HUES6 (cell line): ENCODE measurements at regions not wholly inside any gene's neighbourhood (a gene's known extent, or its start where the extent isn't known, plus 50 kb on each side); places are given as distances from the start of the nearest gene placed in this dataset.

ENCODE experiments used
- H3K27ac ChIP-seq: 2 replicates; pipeline ENCODE4 v1.7.0; 2013; ENCODE audit warnings: low read depth, mild to moderate bottlenecking, low read length, inconsistent platforms
- H3K27me3 ChIP-seq: 2 replicates; pipeline ENCODE4 v1.6.1; 2013; ENCODE audit warnings: low read length; ENCODE audit not compliant: control insufficient read depth, insufficient read depth
- H3K36me3 ChIP-seq: 2 replicates; pipeline ENCODE4 v1.6.1; 2013; ENCODE audit warnings: low read length; ENCODE audit not compliant: control insufficient read depth, insufficient read depth
- H3K4me1 ChIP-seq: 2 replicates; pipeline ENCODE4 v1.6.1; 2013; ENCODE audit warnings: low read length; ENCODE audit not compliant: control insufficient read depth, insufficient read depth
- H3K4me3 ChIP-seq: 2 replicates; pipeline ENCODE4 v1.5.1; 2013; ENCODE audit warnings: low read depth, low read length
- H3K9ac ChIP-seq: one replicate; pipeline ENCODE4 v1.6.1; 2013; ENCODE audit warnings: mild to moderate bottlenecking, low read length
- H3K9me3 ChIP-seq: 2 replicates; pipeline ENCODE4 v1.6.1; 2013; ENCODE audit warnings: low read depth, low read length; ENCODE audit not compliant: control insufficient read depth, insufficient read depth

GRCh38 chr14:53670701-53671100, 285.9 kb downstream of the BMP4 start:
- no peak overlapping the region for H3K9ac ChIP-seq
- H3K36me3 ChIP-seq = no peaks in the 10 kb centered on the region
- H3K4me3 ChIP-seq = no peak overlapping the region
- no peaks in the 10 kb centered on the region for H3K9me3 ChIP-seq
- no peaks in the 10 kb centered on the region for H3K27me3 ChIP-seq
- H3K4me1 ChIP-seq = no peaks in the 10 kb centered on the region
- H3K27ac ChIP-seq = no peak overlapping the region

DNA sequence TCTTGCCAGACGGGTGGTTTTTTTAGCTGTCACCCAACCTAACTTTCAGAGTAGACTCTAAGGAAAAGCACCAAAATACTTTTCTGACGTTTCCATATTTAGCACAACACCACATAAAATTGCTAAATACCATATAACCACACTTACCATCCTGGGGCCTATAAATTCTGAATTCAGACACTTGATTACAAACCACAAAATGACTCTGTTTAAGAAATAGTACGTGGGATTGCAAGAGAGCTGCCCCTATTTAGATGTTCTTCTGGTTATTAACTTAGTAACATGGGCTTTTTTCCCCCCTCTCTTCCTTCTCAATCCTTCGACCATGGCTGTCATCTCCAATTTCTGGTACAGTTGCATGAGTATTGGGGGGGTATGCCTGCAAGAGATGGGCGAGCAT, 287.7 kb downstream of the BMP4 start:
- no peaks in the 10 kb centered on the region for H3K9me3 ChIP-seq
- H3K27me3 ChIP-seq = no peaks in the 10 kb centered on the region
- H3K27ac ChIP-seq = no peak overlapping the region
- H3K36me3 ChIP-seq = no peaks in the 10 kb centered on the region
- H3K4me1 ChIP-seq = 0 out of 2 replicates have a peak, but pooled peaks cover 3% of the 10 kb centered on the region
- no peak overlapping the region for H3K4me3 ChIP-seq
- no peak overlapping the region for H3K9ac ChIP-seq

DNA sequence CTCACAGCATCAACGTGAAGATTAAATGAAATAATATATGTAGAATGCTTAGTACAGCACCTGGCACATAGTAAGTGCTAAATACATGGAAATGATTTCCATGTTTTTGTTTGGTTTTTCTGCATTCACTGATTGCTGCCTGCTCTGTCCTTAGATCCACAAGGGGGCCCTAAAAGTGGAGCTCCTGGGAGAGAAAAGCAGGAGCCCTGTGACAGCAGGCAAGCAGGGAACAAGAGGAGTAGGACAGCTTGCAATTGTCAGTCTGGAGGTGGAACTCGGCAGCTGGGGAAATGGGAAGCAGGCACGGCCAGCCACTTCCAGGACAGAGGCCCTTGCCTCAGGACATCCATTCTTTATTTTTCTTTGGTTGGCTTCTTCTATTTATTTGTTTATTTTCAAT, 292.9 kb downstream of the BMP4 start:
- H3K36me3 ChIP-seq = no peaks in the 10 kb centered on the region
- H3K4me1 ChIP-seq = 0 out of 2 replicates have a peak, but pooled peaks cover 3% of the 10 kb centered on the region
- H3K9me3 ChIP-seq = peaks cover 6% of the 10 kb centered on the region
- H3K27me3 ChIP-seq = no peaks in the 10 kb centered on the region
- H3K4me3 ChIP-seq = no peak overlapping the region
- no peak overlapping the region for H3K9ac ChIP-seq
- no peak overlapping the region for H3K27ac ChIP-seq

- Histone ChIP-seq H3K36me3 (no peaks in the 10 kb centered on the region), H3K27me3 (no peaks in the 10 kb centered on the region), H3K9me3 (no peaks in the 10 kb centered on the region), H3K4me3 (no peak overlapping the region), H3K4me1 (no peaks in the 10 kb centered on the region), H3K27ac (no peak overlapping the region), H3K9ac (no peak overlapping the region)
Measured at GRCh38 chr14:53655080-53655785, 301.4 kb downstream of the BMP4 start.

DNA sequence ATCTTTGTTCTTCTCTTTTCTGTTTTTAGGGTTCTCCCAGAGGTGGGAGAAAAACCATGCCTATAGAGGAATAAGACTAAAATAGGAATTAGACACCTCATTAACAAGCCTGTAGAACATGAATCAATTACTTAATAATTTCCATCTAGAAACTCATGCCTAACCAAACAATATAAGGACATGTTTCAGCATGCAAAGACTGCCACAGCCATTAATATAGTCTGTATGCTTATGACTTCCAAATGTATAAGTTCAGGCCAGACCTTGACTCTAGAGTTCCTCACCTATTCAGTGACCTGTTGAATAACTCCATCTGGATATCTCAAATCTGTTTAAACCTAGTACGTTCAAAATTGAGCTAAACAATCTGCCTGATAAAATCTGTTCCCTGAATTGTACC, 304.6 kb downstream of the BMP4 start:
- H3K9me3 ChIP-seq = no peaks in the 10 kb centered on the region
- H3K4me1 ChIP-seq = peaks cover 2% of the 10 kb centered on the region; the same call in 1 of the 2 replicates
- no peak overlapping the region for H3K27ac ChIP-seq
- H3K4me3 ChIP-seq = no peak overlapping the region
- no peaks in the 10 kb centered on the region for H3K27me3 ChIP-seq
- no peak overlapping the region for H3K9ac ChIP-seq
- H3K36me3 ChIP-seq = no peaks in the 10 kb centered on the region

- H3K4me1 ChIP-seq = peaks cover 10% of the 10 kb centered on the region
Measured at GRCh38 chr14:53651096-53651740, 305.4 kb downstream of the BMP4 start.

DNA sequence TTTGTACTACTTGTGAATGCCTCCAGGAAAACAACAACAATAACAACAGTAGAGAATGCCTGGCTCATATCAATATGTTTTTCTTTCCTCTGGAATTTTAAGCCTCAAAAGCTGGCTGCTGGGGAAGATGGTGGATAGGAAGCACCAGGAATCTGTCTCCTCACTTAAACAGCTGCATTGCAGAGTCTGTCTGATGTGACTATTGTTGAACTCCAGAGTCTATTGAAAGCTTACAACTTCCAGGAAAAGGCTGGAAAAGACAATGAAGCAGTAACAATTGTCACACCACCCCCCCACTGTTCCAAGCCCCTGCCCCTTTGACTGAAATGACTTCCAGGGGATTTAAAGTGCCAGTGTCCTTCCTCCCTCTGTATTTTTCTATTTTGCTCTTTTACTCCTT, 309.7 kb downstream of the BMP4 start:
- Histone ChIP-seq H3K27ac (0 out of 2 replicates have a peak overlapping the region, but pooled peaks have one; percentile 19), H3K4me1 (peaks cover 10% of the 10 kb centered on the region), H3K9me3 (no peaks in the 10 kb centered on the region), H3K9ac (no peak overlapping the region), H3K27me3 (no peaks in the 10 kb centered on the region), H3K4me3 (no peak overlapping the region), H3K36me3 (no peaks in the 10 kb centered on the region)

More at GRCh38 chr14:53651096-53651740, 305.4 kb downstream of the BMP4 start:
- H3K27ac ChIP-seq = no peak overlapping the region
- H3K36me3 ChIP-seq = no peaks in the 10 kb centered on the region
- H3K27me3 ChIP-seq = no peaks in the 10 kb centered on the region
- no peak overlapping the region for H3K4me3 ChIP-seq
- no peaks in the 10 kb centered on the region for H3K9me3 ChIP-seq
- H3K9ac ChIP-seq = no peak overlapping the region

DNA sequence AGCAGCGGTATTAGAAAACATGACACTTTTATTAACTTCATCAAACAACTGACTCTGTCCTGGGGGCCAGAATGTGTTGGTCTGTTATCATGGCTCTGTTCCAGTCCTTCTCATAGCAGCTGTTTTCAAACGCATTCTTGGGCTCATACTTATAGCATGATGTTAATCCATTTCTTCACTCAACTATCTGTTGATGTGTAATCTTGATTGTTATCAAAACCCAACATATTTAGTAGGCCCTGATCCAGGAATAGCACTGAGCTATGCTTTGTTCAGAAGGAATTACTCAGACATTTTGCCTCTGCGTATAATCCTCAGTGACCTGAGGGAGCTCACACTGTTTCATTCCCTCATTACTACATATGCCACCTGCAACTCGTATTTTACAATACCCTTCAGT, 315.9 kb downstream of the BMP4 start:
- Histone ChIP-seq H3K4me1 (no peaks in the 10 kb centered on the region), H3K4me3 (no peak overlapping the region), H3K9ac (no peak overlapping the region), H3K9me3 (no peaks in the 10 kb centered on the region), H3K27me3 (no peaks in the 10 kb centered on the region), H3K27ac (no peak overlapping the region), H3K36me3 (no peaks in the 10 kb centered on the region)

GRCh38 chr14:53638966-53639365, 317.7 kb downstream of the BMP4 start:
- Histone ChIP-seq H3K27me3 (no peaks in the 10 kb centered on the region), H3K9me3 (no peaks in the 10 kb centered on the region), H3K4me3 (no peak overlapping the region), H3K36me3 (no peaks in the 10 kb centered on the region), H3K9ac (no peak overlapping the region), H3K27ac (no peak overlapping the region), H3K4me1 (no peaks in the 10 kb centered on the region)

GRCh38 chr14:53634793-53635192, 321.8 kb downstream of the BMP4 start:
- Histone ChIP-seq H3K36me3 (no peaks in the 10 kb centered on the region), H3K27me3 (no peaks in the 10 kb centered on the region), H3K4me3 (no peak overlapping the region), H3K4me1 (no peaks in the 10 kb centered on the region), H3K9me3 (no peaks in the 10 kb centered on the region), H3K27ac (no peak overlapping the region), H3K9ac (no peak overlapping the region)

GRCh38 chr14:53630336-53630735, 326.3 kb downstream of the BMP4 start:
- H3K36me3 ChIP-seq = no peaks in the 10 kb centered on the region
- no peak overlapping the region for H3K9ac ChIP-seq
- no peaks in the 10 kb centered on the region for H3K27me3 ChIP-seq
- no peaks in the 10 kb centered on the region for H3K4me1 ChIP-seq
- H3K27ac ChIP-seq = no peak overlapping the region
- no peaks in the 10 kb centered on the region for H3K9me3 ChIP-seq
- no peak overlapping the region for H3K4me3 ChIP-seq
